Endothelial cell of umbilical vein (primary cell): ENCODE measurements at regions not wholly inside any gene's neighbourhood (a gene's known extent, or its start where the extent isn't known, plus 50 kb on each side); places are given as distances from the start of the nearest gene placed in this dataset.

Experiments
- BruUV-seq: library from RNA; stranded (reverse); fragments of 400-500 nt; replicated peaks from 2 replicates; lab custom pipeline; 2021; lab: Mats Ljungman, UMichigan
- CTCF ChIA-PET: fragments of 300-600, 350-600 bp; sonication (Branson Sonifier 250); formaldehyde crosslinking; loops from one replicate; lab custom pipeline; 2021; ENCODE audit warnings: antibody characterized with exemption, inconsistent platforms; lab: Charles Lee
- POLR2A ChIA-PET: fragments of 300-600, 350-600 bp; sonication (Branson Sonifier 250); formaldehyde crosslinking; loops from one replicate; lab custom pipeline; 2021; ENCODE audit warnings: antibody characterized with exemption, inconsistent platforms; lab: Charles Lee
- DNase-seq: peaks from one replicate; pipeline ENCODE4 v3.0.0-alpha.2; 2011; ENCODE audit warnings: low read depth, low spot score
- FAIRE-seq: peaks from 2 replicates; lab custom pipeline; 2011; peaks lifted over from hg19 to GRCh38; lab: Jason Lieb, UNC
- H2AFZ ChIP-seq: 2 replicates; pipeline ENCODE4 v1.6.0; 2012; ENCODE audit warnings: low read depth, low read length, control low read depth, inconsistent platforms
- H3K27ac ChIP-seq: 2 replicates; pipeline ENCODE4 v1.5.1; 2011; ENCODE audit warnings: low read depth, mild to moderate bottlenecking, control low read depth, low read length, moderate library complexity; ENCODE audit not compliant: insufficient read depth
- H3K27me3 ChIP-seq, 2 experiments: 2 replicates each; pipeline versions ENCODE4 v1.6.0 to v1.6.1; 2011; ENCODE audit warnings: low read length in 2 of 2, mixed read lengths in 1 of 2; ENCODE audit not compliant: control insufficient read depth in 2 of 2, insufficient read depth in 2 of 2
- H3K36me3 ChIP-seq, 2 experiments: 2 replicates in 1 of 2; 3 replicates in 1 of 2; pipeline ENCODE4 v1.5.1; 2011; ENCODE audit warnings: low read length in 2 of 2, mild to moderate bottlenecking in 1 of 2, moderate library complexity in 1 of 2; ENCODE audit not compliant: control insufficient read depth in 2 of 2, insufficient read depth in 2 of 2; ENCODE audit errors: extremely low read depth in 1 of 2
- H3K4me1 ChIP-seq: 3 replicates; pipeline ENCODE4 v1.5.1; 2011; ENCODE audit warnings: mild to moderate bottlenecking, low read length; ENCODE audit not compliant: control insufficient read depth, insufficient read depth; ENCODE audit errors: extremely low read depth
- H3K4me2 ChIP-seq: 2 replicates; pipeline ENCODE4 v1.6.1; 2011; ENCODE audit warnings: low read length, control low read depth, mixed read lengths; ENCODE audit not compliant: insufficient read depth
- H3K4me3 ChIP-seq, 3 experiments: fragments of 200-600 bp in 1 of 3; sonication (generic), shearing (Covaris generic) in 1 of 3; replicated peaks in 1 of 3; 2 replicates each; pipeline ENCODE4 v1.5.1; 2011 to 2016; ENCODE audit warnings: control low read depth in 3 of 3, low read length in 3 of 3, mild to moderate bottlenecking in 2 of 3, inconsistent platforms in 1 of 3, low read depth in 1 of 3, moderate library complexity in 1 of 3; ENCODE audit not compliant: insufficient read depth in 1 of 3
- H3K79me2 ChIP-seq: 2 replicates; pipeline ENCODE4 v1.6.0; 2012; ENCODE audit warnings: low read length, inconsistent platforms; ENCODE audit not compliant: control insufficient read depth, insufficient read depth
- H3K9ac ChIP-seq: replicated peaks from 2 replicates; pipeline ENCODE3; 2011; ENCODE audit warnings: low read length, control low read depth; ENCODE audit not compliant: insufficient read depth; ENCODE audit errors: extremely low read depth
- H3K9me1 ChIP-seq: replicated peaks from 3 replicates; pipeline ENCODE4 v1.6.0; 2011; ENCODE audit warnings: mild to moderate bottlenecking, low read length; ENCODE audit not compliant: control insufficient read depth, insufficient read depth; ENCODE audit errors: extremely low read depth
- H3K9me3 ChIP-seq: replicated peaks from 2 replicates; pipeline ENCODE4 v1.5.1; 2012; ENCODE audit warnings: low read length, inconsistent platforms; ENCODE audit not compliant: control insufficient read depth, insufficient read depth
- H4K20me1 ChIP-seq: replicated peaks from 2 replicates; pipeline ENCODE3; 2011; ENCODE audit warnings: mild to moderate bottlenecking, low read length; ENCODE audit not compliant: control insufficient read depth, insufficient read depth; ENCODE audit errors: extremely low read depth
- EZH2 ChIP-seq: IDR thresholded peaks from 2 replicates; pipeline ENCODE4 v1.6.1; 2012; ENCODE audit warnings: borderline replicate concordance, low read depth, mild to moderate bottlenecking, moderate library complexity, low read length, inconsistent platforms; ENCODE audit not compliant: severe bottlenecking
- FOS ChIP-seq: IDR thresholded peaks from 2 replicates; pipeline ENCODE4 v1.6.1; 2011; ENCODE audit warnings: mild to moderate bottlenecking, low read length, moderate library complexity, borderline replicate concordance; ENCODE audit not compliant: insufficient read depth
- GATA2 ChIP-seq: IDR thresholded peaks from 2 replicates; pipeline ENCODE4 v1.7.0; 2011; ENCODE audit warnings: low read depth, mild to moderate bottlenecking, moderate library complexity, mixed read lengths, low read length; ENCODE audit not compliant: insufficient read length, insufficient read depth
- JUN ChIP-seq: IDR thresholded peaks from 2 replicates; pipeline ENCODE4 v1.6.1; 2011; ENCODE audit warnings: borderline replicate concordance, low read depth; ENCODE audit not compliant: insufficient read length, insufficient read depth
- MAX ChIP-seq: IDR thresholded peaks from 2 replicates; pipeline ENCODE4 v1.6.1; 2011; ENCODE audit not compliant: insufficient read depth, insufficient read length
- MYC ChIP-seq: IDR thresholded peaks from one replicate; pipeline ENCODE4 v1.6.1; 2011; ENCODE audit warnings: mild to moderate bottlenecking, low read depth, low read length
- POLR2A ChIP-seq: IDR thresholded peaks from 2 replicates; pipeline ENCODE4 v1.6.1; 2012; ENCODE audit warnings: low read depth, mild to moderate bottlenecking, control low read depth, low read length
- POLR2AphosphoS5 ChIP-seq: IDR thresholded peaks from 2 replicates; pipeline ENCODE4 v1.6.1; 2012; ENCODE audit warnings: low read depth, mild to moderate bottlenecking, control low read depth, low read length, moderate library complexity; ENCODE audit not compliant: insufficient read depth
- dilution Hi-C: fragments of 300-500 bp; cut with MboI; formaldehyde crosslinking; loops from one replicate; pipeline ENCODE4 v1.15.0; 2019; ENCODE audit warnings: low sequenced_read_pairs; ENCODE audit not compliant: extremely low pct_ligation_motif_present
- intact Hi-C: fragments of 100-400 bp; cut with micrococcal nuclease; formaldehyde crosslinking; loops from one replicate; pipeline ENCODE4 v1.10.0; 2022
- TF ChIP-seq, protein P1 (sequence below), 2 donors: IDR thresholded peaks; 1 replicate in 1 of 2; 2 replicates in 1 of 2; pipeline ENCODE4 v1.5.1; 2011; ENCODE audit warnings: low read length in 2 of 2, mild to moderate bottlenecking in 2 of 2, moderate library complexity in 2 of 2, control low read depth in 1 of 2, inconsistent platforms in 1 of 2, low read depth in 1 of 2; ENCODE audit not compliant: insufficient read depth in 1 of 2; ENCODE audit errors: extremely low read depth in 1 of 2

DNA sequence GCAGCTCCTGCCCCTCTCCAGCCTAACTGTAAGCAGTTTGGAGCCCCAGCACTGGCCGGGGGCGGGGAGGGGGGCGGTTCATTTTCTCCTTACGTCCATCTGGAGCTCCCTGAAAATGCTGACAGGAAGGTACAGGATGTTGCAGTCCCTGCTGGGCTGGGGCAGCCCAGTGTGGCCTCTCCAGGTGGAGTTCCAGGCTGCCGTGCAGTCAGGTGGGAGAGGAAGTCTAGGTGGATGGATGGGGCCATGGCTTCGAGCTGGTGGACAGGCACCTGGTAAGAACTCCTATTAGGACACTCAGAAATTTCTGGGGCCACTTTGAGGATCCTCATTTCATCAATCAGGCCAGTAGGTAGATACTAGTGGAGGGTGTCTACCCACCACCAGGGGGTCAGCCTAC is 295.2 kb downstream of the CDH26 start:
- Histone ChIP-seq H3K9me3 (peaks cover 5% of the 10 kb centered on the region), H3K36me3 (no peaks in the 10 kb centered on the region), H3K4me2 (no peak overlapping the region), H3K79me2 (no peaks in the 10 kb centered on the region), H3K4me3 (no peak overlapping the region), H3K27ac (no peak overlapping the region), H4K20me1 (no peaks in the 10 kb centered on the region), H3K9ac (no peak overlapping the region), H3K27me3 (no peaks in the 10 kb centered on the region), H2AFZ (no peak overlapping the region), H3K4me1 (no peaks in the 10 kb centered on the region), H3K9me1 (no peaks in the 10 kb centered on the region)
- intact Hi-C loops, result no loop called here
- dilution Hi-C loops, result no loop called here
- ChIA-PET CTCF (no interaction called here), POLR2A (no interaction called here)
- BruUV-seq, result no TSS peak
- DNase-seq (no peak), FAIRE-seq (no peak)
- no peak for TF ChIP-seq GATA2
- no peak for TF ChIP-seq POLR2A
- no peak for TF ChIP-seq JUN
- TF ChIP-seq MAX, result no peak
- TF ChIP-seq, protein P1, sequence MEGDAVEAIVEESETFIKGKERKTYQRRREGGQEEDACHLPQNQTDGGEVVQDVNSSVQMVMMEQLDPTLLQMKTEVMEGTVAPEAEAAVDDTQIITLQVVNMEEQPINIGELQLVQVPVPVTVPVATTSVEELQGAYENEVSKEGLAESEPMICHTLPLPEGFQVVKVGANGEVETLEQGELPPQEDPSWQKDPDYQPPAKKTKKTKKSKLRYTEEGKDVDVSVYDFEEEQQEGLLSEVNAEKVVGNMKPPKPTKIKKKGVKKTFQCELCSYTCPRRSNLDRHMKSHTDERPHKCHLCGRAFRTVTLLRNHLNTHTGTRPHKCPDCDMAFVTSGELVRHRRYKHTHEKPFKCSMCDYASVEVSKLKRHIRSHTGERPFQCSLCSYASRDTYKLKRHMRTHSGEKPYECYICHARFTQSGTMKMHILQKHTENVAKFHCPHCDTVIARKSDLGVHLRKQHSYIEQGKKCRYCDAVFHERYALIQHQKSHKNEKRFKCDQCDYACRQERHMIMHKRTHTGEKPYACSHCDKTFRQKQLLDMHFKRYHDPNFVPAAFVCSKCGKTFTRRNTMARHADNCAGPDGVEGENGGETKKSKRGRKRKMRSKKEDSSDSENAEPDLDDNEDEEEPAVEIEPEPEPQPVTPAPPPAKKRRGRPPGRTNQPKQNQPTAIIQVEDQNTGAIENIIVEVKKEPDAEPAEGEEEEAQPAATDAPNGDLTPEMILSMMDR (IDR thresholded peaks at IDR 0.05; ENCODE audit: extremely low read depth in 1 of 2, insufficient read depth in 1 of 2, low read depth in 1 of 2, low read length in 2 of 2), result no peak
- TF ChIP-seq FOS, result no peak
- TF ChIP-seq POLR2AphosphoS5, result no peak
- no peak for TF ChIP-seq EZH2
- TF ChIP-seq MYC, result no peak
